Thyroid gland (tissue), 4 donors: ENCODE measurements at regions not wholly inside any gene's neighbourhood (a gene's known extent, or its start where the extent isn't known, plus 50 kb on each side); places are given as distances from the start of the nearest gene placed in this dataset.

Source experiments
- DNase-seq, 2 donors: peaks; one replicate each; pipeline ENCODE4 v3.0.0-alpha.2; 2019
- H3K27ac ChIP-seq, 3 donors: fragments of 200-600 bp; sonication (generic); 1 replicate in 2 of 3; 2 replicates in 1 of 3; pipeline ENCODE4 v1.5.1; 2016 to 2019; ENCODE audit warnings: mild to moderate bottlenecking in 1 of 3, moderate library complexity in 1 of 3
- H3K27me3 ChIP-seq: fragments of 200-600 bp; sonication (generic); one replicate; pipeline ENCODE4 v1.5.1; 2019
- H3K36me3 ChIP-seq, 2 donors: fragments of 200-600 bp; sonication (generic); one replicate each; pipeline ENCODE4 v1.5.1; 2016 to 2019
- H3K4me1 ChIP-seq, 2 donors: fragments of 200-600 bp; sonication (generic); one replicate each; pipeline ENCODE4 v1.5.1; 2017 to 2019
- H3K4me3 ChIP-seq, 3 donors: fragments of 200-600 bp; sonication (generic); replicated peaks in 1 of 3; 1 replicate in 2 of 3; 2 replicates in 1 of 3; pipeline ENCODE4 v1.5.1; 2016; ENCODE audit warnings: mild to moderate bottlenecking in 1 of 3
- H3K9me3 ChIP-seq: fragments of 200-600 bp; sonication (generic); one replicate; pipeline ENCODE4 v1.5.1; 2017
- POLR2A ChIP-seq, 2 donors: fragments of 450-650 bp; IDR thresholded peaks; one replicate each; pipeline ENCODE4 v1.6.1; 2017; ENCODE audit warnings: antibody characterized with exemption in 2 of 2, mild to moderate bottlenecking in 2 of 2, moderate library complexity in 1 of 2
- WGBS, 2 donors: methylation state at CpG; one replicate each; pipeline ENCODE4 v1.1.5; 2017; 5-methylcytosine and 5-hydroxymethylcytosine counted together
- intact Hi-C: fragments of 100-400 bp; cut with DNase I; formaldehyde crosslinking; loops from one replicate; pipeline ENCODE4 v1.15.1; 2023
- TF ChIP-seq, protein P1 (sequence below), 6 experiments: fragments of 200-600 bp in 3 of 6; fragments of 450-650 bp in 3 of 6; sonication (generic) in 3 of 6; IDR thresholded peaks; one replicate each; pipeline ENCODE4 v1.5.1; 2016 to 2019; ENCODE audit warnings: antibody characterized with exemption in 6 of 6, mild to moderate bottlenecking in 2 of 6, inconsistent platforms in 1 of 6, moderate library complexity in 1 of 6

GRCh38 chr1:74834261-74834660, 101.3 kb downstream of the TYW3 start:
- Histone ChIP-seq H3K36me3 (no peaks in the 10 kb centered on the region), H3K27ac (no peak overlapping the region), H3K9me3 (no peaks in the 10 kb centered on the region), H3K27me3 (no peaks in the 10 kb centered on the region), H3K4me1 (no peaks in the 10 kb centered on the region), H3K4me3 (no peak overlapping the region)
- TF ChIP-seq POLR2A (IDR thresholded peaks at IDR 0.05), result no peak
- TF ChIP-seq, protein P1, sequence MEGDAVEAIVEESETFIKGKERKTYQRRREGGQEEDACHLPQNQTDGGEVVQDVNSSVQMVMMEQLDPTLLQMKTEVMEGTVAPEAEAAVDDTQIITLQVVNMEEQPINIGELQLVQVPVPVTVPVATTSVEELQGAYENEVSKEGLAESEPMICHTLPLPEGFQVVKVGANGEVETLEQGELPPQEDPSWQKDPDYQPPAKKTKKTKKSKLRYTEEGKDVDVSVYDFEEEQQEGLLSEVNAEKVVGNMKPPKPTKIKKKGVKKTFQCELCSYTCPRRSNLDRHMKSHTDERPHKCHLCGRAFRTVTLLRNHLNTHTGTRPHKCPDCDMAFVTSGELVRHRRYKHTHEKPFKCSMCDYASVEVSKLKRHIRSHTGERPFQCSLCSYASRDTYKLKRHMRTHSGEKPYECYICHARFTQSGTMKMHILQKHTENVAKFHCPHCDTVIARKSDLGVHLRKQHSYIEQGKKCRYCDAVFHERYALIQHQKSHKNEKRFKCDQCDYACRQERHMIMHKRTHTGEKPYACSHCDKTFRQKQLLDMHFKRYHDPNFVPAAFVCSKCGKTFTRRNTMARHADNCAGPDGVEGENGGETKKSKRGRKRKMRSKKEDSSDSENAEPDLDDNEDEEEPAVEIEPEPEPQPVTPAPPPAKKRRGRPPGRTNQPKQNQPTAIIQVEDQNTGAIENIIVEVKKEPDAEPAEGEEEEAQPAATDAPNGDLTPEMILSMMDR (IDR thresholded peaks at IDR 0.05), result no peak
- intact Hi-C loops, result no loop called here
- no peak for DNase-seq

DNA sequence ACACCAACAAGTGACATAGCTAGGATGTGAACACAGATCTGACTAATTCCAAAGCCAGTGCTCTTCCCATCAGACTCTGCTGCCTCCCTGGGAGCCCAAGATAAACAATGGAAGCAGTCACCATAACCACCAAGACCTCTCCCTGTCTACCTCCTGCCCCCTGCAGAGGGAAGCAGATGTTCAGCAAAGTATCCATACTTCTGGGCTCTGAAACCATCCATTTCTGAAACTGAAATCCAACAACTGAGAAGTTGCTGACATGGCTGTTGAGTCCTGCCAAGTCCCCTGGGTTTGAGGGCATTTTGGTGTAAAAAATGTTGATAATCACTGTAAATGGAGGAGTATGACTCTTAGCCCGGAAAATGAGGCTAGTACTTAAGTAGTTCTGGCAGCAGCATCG, 102.1 kb downstream of the TYW3 start:
- DNase-seq, result no peak
- Histone ChIP-seq H3K4me1 (no peaks in the 10 kb centered on the region), H3K27me3 (no peaks in the 10 kb centered on the region), H3K9me3 (no peaks in the 10 kb centered on the region), H3K27ac (no peak overlapping the region), H3K36me3 (no peaks in the 10 kb centered on the region), H3K4me3 (no peak overlapping the region)
- 83 to 89% methylated on average over 2 of the region's 2 CpGs for WGBS, 2 donors
- intact Hi-C loops, result no loop called here
- TF ChIP-seq, protein P1 (IDR thresholded peaks at IDR 0.05), result no peak
- TF ChIP-seq POLR2A (IDR thresholded peaks at IDR 0.05), result no peak

DNA sequence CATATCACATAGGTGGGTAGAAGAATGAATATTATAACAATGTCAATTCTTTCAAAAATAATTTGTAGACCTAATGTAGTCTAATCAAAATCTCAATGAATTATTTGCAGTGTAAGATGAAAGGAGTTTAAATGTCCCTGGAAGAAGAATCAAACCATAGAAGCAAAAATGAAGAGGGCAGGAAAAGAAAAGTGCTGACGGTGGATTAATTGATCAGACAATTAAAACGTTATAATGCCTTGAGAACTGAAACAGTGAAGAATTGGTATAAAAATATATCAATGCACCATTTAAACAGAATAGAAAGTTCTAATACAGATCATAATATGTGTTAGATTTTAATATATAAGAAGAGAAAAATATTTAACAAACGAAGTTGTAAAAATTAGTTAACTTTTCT, 109.8 kb downstream of the TYW3 start:
- 77 to 78% methylated on average over 3 of the region's 3 CpGs for WGBS, 2 donors
- H3K36me3 ChIP-seq, result no peaks in the 10 kb centered on the region
- no peak overlapping the region for H3K27ac ChIP-seq
- TF ChIP-seq POLR2A (IDR thresholded peaks at IDR 0.05), result no peak
- TF ChIP-seq, protein P1 (IDR thresholded peaks at IDR 0.05), result no peak
- no peaks in the 10 kb centered on the region for H3K27me3 ChIP-seq
- H3K4me1 ChIP-seq, result no peaks in the 10 kb centered on the region
- no peak overlapping the region for H3K4me3 ChIP-seq
- intact Hi-C loops, result no loop called here
- H3K9me3 ChIP-seq, result no peaks in the 10 kb centered on the region
- no peak for DNase-seq

- Histone ChIP-seq H3K27me3 (no peaks in the 10 kb centered on the region), H3K4me3 (no peak overlapping the region), H3K36me3 (no peaks in the 10 kb centered on the region), H3K9me3 (no peaks in the 10 kb centered on the region), H3K4me1 (no peaks in the 10 kb centered on the region), H3K27ac (no peak overlapping the region)
- intact Hi-C loops, result no loop called here
- 54 to 89% methylated on average over 3 of the region's 3 CpGs for WGBS, 2 donors
- TF ChIP-seq, protein P1 (IDR thresholded peaks at IDR 0.05), result no peak
- no peak for TF ChIP-seq POLR2A (IDR thresholded peaks at IDR 0.05)
- DNase-seq, result no peak
Measured at GRCh38 chr1:74847715-74848114, 114.8 kb downstream of the TYW3 start.

GRCh38 chr1:74853756-74854155, 120.8 kb downstream of the TYW3 start:
- H3K27ac ChIP-seq, result no peak overlapping the region
- TF ChIP-seq, protein P1 (IDR thresholded peaks at IDR 0.05), result no peak
- intact Hi-C loops, result no loop called here
- H3K4me3 ChIP-seq, result no peak overlapping the region
- 81 to 84% methylated on average over 3 of the region's 3 CpGs for WGBS, 2 donors
- no peaks in the 10 kb centered on the region for H3K4me1 ChIP-seq
- no peaks in the 10 kb centered on the region for H3K9me3 ChIP-seq
- DNase-seq, result no peak
- H3K27me3 ChIP-seq, result no peaks in the 10 kb centered on the region
- no peaks in the 10 kb centered on the region for H3K36me3 ChIP-seq
